Tibial nerve (tissue), 4 donors: ENCODE measurements at regions not wholly inside any gene's neighbourhood (a gene's known extent, or its start where the extent isn't known, plus 50 kb on each side); places are given as distances from the start of the nearest gene placed in this dataset.

Experiments
- DNase-seq, 2 donors: peaks; one replicate each; pipeline ENCODE4 v3.0.0-alpha.2; 2019; ENCODE audit warnings: low spot score in 2 of 2
- H3K27ac ChIP-seq, 4 donors: fragments of 200-600 bp; sonication (generic) in 3 of 4; one replicate each; pipeline ENCODE4 v1.5.1; 2017 to 2019; ENCODE audit warnings: mild to moderate bottlenecking in 1 of 4
- H3K27me3 ChIP-seq, 2 donors: fragments of 200-600 bp; sonication (generic) in 1 of 2; one replicate each; pipeline versions ENCODE4 v1.5.1 to v1.6.0; 2017 to 2019
- H3K36me3 ChIP-seq, 3 donors: fragments of 200-600 bp; sonication (generic); one replicate each; pipeline ENCODE4 v1.5.1; 2018 to 2019
- H3K4me1 ChIP-seq, 4 donors: fragments of 200-600 bp; sonication (generic) in 3 of 4; one replicate each; pipeline ENCODE4 v1.5.1; 2017 to 2019
- H3K4me3 ChIP-seq, 4 donors: fragments of 200-600 bp; sonication (generic) in 3 of 4; one replicate each; pipeline ENCODE4 v1.5.1; 2017 to 2019; ENCODE audit warnings: mild to moderate bottlenecking in 1 of 4, moderate library complexity in 1 of 4
- H3K9me3 ChIP-seq, 4 donors: fragments of 200-600 bp; sonication (generic) in 3 of 4; one replicate each; pipeline ENCODE4 v1.5.1; 2017 to 2019
- CTCF ChIP-seq, 5 experiments: fragments of 200-600 bp in 3 of 5; fragments of 450-650 bp in 2 of 5; sonication (generic) in 3 of 5; IDR thresholded peaks; one replicate each; pipeline ENCODE4 v1.5.1; 2016 to 2019; ENCODE audit warnings: antibody characterized with exemption in 5 of 5, mild to moderate bottlenecking in 3 of 5, moderate library complexity in 2 of 5
- EP300 ChIP-seq, 2 donors: sonication (generic); formaldehyde crosslinking; IDR thresholded peaks; one replicate each; pipeline ENCODE4 v1.6.1; 2017; ENCODE audit warnings: antibody characterized with exemption in 2 of 2, mild to moderate bottlenecking in 1 of 2
- POLR2A ChIP-seq, 2 donors: fragments of 450-650 bp; IDR thresholded peaks; one replicate each; pipeline ENCODE4 v1.6.1; 2017; ENCODE audit warnings: antibody characterized with exemption in 2 of 2, mild to moderate bottlenecking in 2 of 2, moderate library complexity in 2 of 2
- WGBS, 2 donors: methylation state at CpG; one replicate each; pipeline ENCODE4 v1.1.5; 2018; 5-methylcytosine and 5-hydroxymethylcytosine counted together

- WGBS, 2 donors: 86 to 90% methylated on average over 5 of the region's 5 CpGs
- H3K27ac ChIP-seq: peak overlapping the region in 2 of 4 donors; percentile 44 to 45
Measured at GRCh38 chr10:4198216-4198615, 413.2 kb upstream of the KLF6 start.

GRCh38 chr10:4197676-4198075 lies 412.7 kb upstream of the KLF6 start:
- no peak for DNase-seq

More at GRCh38 chr10:4198216-4198615, 413.2 kb upstream of the KLF6 start:
- DNase-seq: no peak
- peaks cover 0 to 20% (median 0%) of the 10 kb centered on the region in 4 donors for H3K4me1 ChIP-seq
- no peaks in the 10 kb centered on the region for H3K27me3 ChIP-seq
- H3K36me3 ChIP-seq: no peaks in the 10 kb centered on the region
- no peak for TF ChIP-seq EP300 (IDR thresholded peaks at IDR 0.05)
- TF ChIP-seq CTCF (IDR thresholded peaks at IDR 0.05): no peak
- TF ChIP-seq POLR2A (IDR thresholded peaks at IDR 0.05): no peak
- no peaks in the 10 kb centered on the region for H3K9me3 ChIP-seq
- no peak overlapping the region for H3K4me3 ChIP-seq

GRCh38 chr10:4196771-4197390 lies 411.9 kb upstream of the KLF6 start:
- Histone ChIP-seq H3K27ac (peak overlapping the region in 2 of 4 donors; percentile 45 to 74), H3K4me3 (no peak overlapping the region), H3K36me3 (no peaks in the 10 kb centered on the region), H3K9me3 (no peaks in the 10 kb centered on the region), H3K4me1 (peaks cover 0 to 20% (median 0%) of the 10 kb centered on the region in 4 donors), H3K27me3 (no peaks in the 10 kb centered on the region)
- 25 to 27% methylated on average over 2 of the region's 2 CpGs for WGBS, 2 donors
- no peak for DNase-seq
- TF ChIP-seq CTCF (IDR thresholded peaks at IDR 0.05): peak in 1 of 5 experiments; percentile 14
- peak in 1 of 2 donors; percentile 35 for TF ChIP-seq EP300 (IDR thresholded peaks at IDR 0.05)
- no peak for TF ChIP-seq POLR2A (IDR thresholded peaks at IDR 0.05)

More at GRCh38 chr10:4197676-4198075, 412.7 kb upstream of the KLF6 start:
- TF ChIP-seq EP300 (IDR thresholded peaks at IDR 0.05) (no peak), CTCF (IDR thresholded peaks at IDR 0.05) (no peak), POLR2A (IDR thresholded peaks at IDR 0.05) (no peak)
- H3K4me3 ChIP-seq: no peak overlapping the region
- H3K9me3 ChIP-seq: no peaks in the 10 kb centered on the region
- peak overlapping the region in 2 of 4 donors; percentile 44 to 45 for H3K27ac ChIP-seq
- H3K4me1 ChIP-seq: peaks cover 0 to 20% (median 0%) of the 10 kb centered on the region in 4 donors
- no peaks in the 10 kb centered on the region for H3K27me3 ChIP-seq
- H3K36me3 ChIP-seq: no peaks in the 10 kb centered on the region

- Histone ChIP-seq H3K27ac (peak overlapping the region in 3 of 4 donors; percentile 45 to 74 (median 50)), H3K36me3 (no peaks in the 10 kb centered on the region), H3K4me3 (no peak overlapping the region), H3K27me3 (no peaks in the 10 kb centered on the region), H3K9me3 (no peaks in the 10 kb centered on the region), H3K4me1 (peaks cover 0 to 20% (median 0%) of the 10 kb centered on the region in 4 donors)
- DNase-seq: no peak
- TF ChIP-seq EP300 (IDR thresholded peaks at IDR 0.05) (no peak), CTCF (IDR thresholded peaks at IDR 0.05) (no peak), POLR2A (IDR thresholded peaks at IDR 0.05) (no peak)
- 78 to 80% methylated on average over 3 of the region's 3 CpGs for WGBS, 2 donors
Measured at GRCh38 chr10:4196183-4196582, 411.2 kb upstream of the KLF6 start.

GRCh38 chr10:4195213-4195612 lies 410.2 kb upstream of the KLF6 start:
- Histone ChIP-seq H3K27me3 (no peaks in the 10 kb centered on the region), H3K36me3 (no peaks in the 10 kb centered on the region), H3K4me3 (no peak overlapping the region), H3K9me3 (no peaks in the 10 kb centered on the region), H3K27ac (no peak overlapping the region), H3K4me1 (peaks cover 0 to 20% (median 0%) of the 10 kb centered on the region in 4 donors)
- no peak for DNase-seq
- WGBS, 2 donors: 97 to 100% methylated on average over 14 of the region's 14 CpGs
- TF ChIP-seq POLR2A (IDR thresholded peaks at IDR 0.05) (no peak), EP300 (IDR thresholded peaks at IDR 0.05) (no peak), CTCF (IDR thresholded peaks at IDR 0.05) (no peak)
